Loucy (cell line): ENCODE measurements at regions not wholly inside any gene's neighbourhood (a gene's known extent, or its start where the extent isn't known, plus 50 kb on each side); places are given as distances from the start of the nearest gene placed in this dataset.
"Not testable (repeated sequence)": the region's sequence is repeated elsewhere in the genome, so short reads cannot be mapped to it uniquely, and the experiment has no call there.

Experiments
- H2AFZ ChIP-seq: fragments of 200-600 bp; sonication (generic); 2 replicates; pipeline ENCODE4 v1.6.0; 2016; ENCODE audit warnings: antibody characterized with exemption, mild to moderate bottlenecking, low read length, moderate library complexity
- H3F3A ChIP-seq: fragments of 200-600 bp; 2 replicates; pipeline ENCODE4 v1.6.0; 2016; ENCODE audit warnings: antibody characterized with exemption, low read depth, mild to moderate bottlenecking
- H3K27me3 ChIP-seq: fragments of 200-600 bp; sonication (generic); 2 replicates; pipeline ENCODE4 v1.6.1; 2014; ENCODE audit warnings: low read length, mild to moderate bottlenecking; ENCODE audit not compliant: insufficient read depth, poor library complexity, severe bottlenecking
- H3K36me3 ChIP-seq: fragments of 200-600 bp; sonication (generic); 2 replicates; pipeline ENCODE4 v1.6.1; 2016; ENCODE audit warnings: low read length; ENCODE audit not compliant: insufficient read depth
- H3K4me1 ChIP-seq: fragments of 200-600 bp; sonication (generic); 2 replicates; pipeline ENCODE4 v1.5.1; 2014; ENCODE audit warnings: low read length, mild to moderate bottlenecking; ENCODE audit not compliant: insufficient read depth, poor library complexity, severe bottlenecking
- H3K4me2 ChIP-seq: fragments of 200-600 bp; sonication (generic); 2 replicates; pipeline ENCODE4 v1.6.0; 2014; ENCODE audit warnings: antibody characterized with exemption, low read length, low read depth, mild to moderate bottlenecking; ENCODE audit not compliant: poor library complexity, severe bottlenecking
- H3K4me3 ChIP-seq: fragments of 200-600 bp; sonication (generic); 2 replicates; pipeline ENCODE4 v1.5.1; 2014; ENCODE audit warnings: low read length, mild to moderate bottlenecking, mixed read lengths; ENCODE audit not compliant: poor library complexity, severe bottlenecking
- H3K79me2 ChIP-seq: fragments of 200-600 bp; sonication (generic); 2 replicates; pipeline ENCODE4 v1.6.1; 2014; ENCODE audit warnings: low read length; ENCODE audit not compliant: insufficient read depth
- H3K9ac ChIP-seq: fragments of 200-600 bp; sonication (generic); 2 replicates; pipeline ENCODE4 v1.6.0; 2014; ENCODE audit warnings: mild to moderate bottlenecking, low read depth, low read length, moderate library complexity; ENCODE audit not compliant: poor library complexity, severe bottlenecking
- H3K9me2 ChIP-seq: fragments of 200-600 bp; sonication (generic); replicated peaks from 2 replicates; pipeline ENCODE4 v1.6.1; 2016; ENCODE audit warnings: low read depth, low read length, mixed read lengths
- H3K9me3 ChIP-seq: fragments of 200-600 bp; sonication (generic); 2 replicates; pipeline ENCODE4 v1.6.1; 2014; ENCODE audit warnings: mild to moderate bottlenecking, antibody characterized with exemption, low read length, low read depth; ENCODE audit not compliant: insufficient read depth
- H4K20me1 ChIP-seq: fragments of 200-600 bp; sonication (generic); 2 replicates; pipeline ENCODE4 v1.6.0; 2014; ENCODE audit warnings: antibody characterized with exemption, low read length, mild to moderate bottlenecking; ENCODE audit not compliant: insufficient read depth, poor library complexity, severe bottlenecking
- CTCF ChIP-seq: fragments of 200-600 bp; sonication (generic); conservative IDR thresholded peaks from 2 replicates; pipeline ENCODE4 v1.5.1; 2014; ENCODE audit warnings: mild to moderate bottlenecking, antibody characterized with exemption, low read length
- EZH2phosphoT487 ChIP-seq: fragments of 200-600 bp; IDR thresholded peaks from 2 replicates; pipeline ENCODE4 v1.6.1; 2018; ENCODE audit warnings: antibody characterized with exemption, mild to moderate bottlenecking, moderate library complexity, borderline replicate concordance

GRCh38 chr6:144493035-144493910, 208.1 kb downstream of the UTRN start:
- no peaks in the 10 kb centered on the region for H3K4me1 ChIP-seq
- peaks cover 52% of the 10 kb centered on the region; the same call in 1 of the 2 replicates for H3K36me3 ChIP-seq
- no peaks in the 10 kb centered on the region for H3K27me3 ChIP-seq
- no peaks in the 10 kb centered on the region for H3K9me3 ChIP-seq
- H3K4me3 ChIP-seq = no peak overlapping the region
- TF ChIP-seq CTCF (no peak), EZH2phosphoT487 (no peak)
- no peaks in the 10 kb centered on the region for H3F3A ChIP-seq
- H3K9me2 ChIP-seq = no peaks in the 10 kb centered on the region
- H2AFZ ChIP-seq = no peak overlapping the region
- H3K79me2 ChIP-seq = no peaks in the 10 kb centered on the region
- H3K4me2 ChIP-seq = no peak overlapping the region
- H3K9ac ChIP-seq = no peak overlapping the region
- no peaks in the 10 kb centered on the region for H4K20me1 ChIP-seq

- H3K4me1 ChIP-seq, H3K9me2 ChIP-seq, H2AFZ ChIP-seq, H3K27me3 ChIP-seq, H3K9ac ChIP-seq, H3K4me2 ChIP-seq, H3F3A ChIP-seq, H3K9me3 ChIP-seq, H3K79me2 ChIP-seq, H3K4me3 ChIP-seq, H4K20me1 ChIP-seq: not testable (repeated sequence)
- peaks cover 59% of the 10 kb centered on the region; the same call in 1 of the 2 replicates for H3K36me3 ChIP-seq
Observed at GRCh38 chr6:144495076-144495475, 209.9 kb downstream of the UTRN start.

- H2AFZ ChIP-seq = no peak overlapping the region
- H3K4me3 ChIP-seq = no peak overlapping the region
- no peaks in the 10 kb centered on the region for H3K9me2 ChIP-seq
- no peaks in the 10 kb centered on the region for H3K27me3 ChIP-seq
- TF ChIP-seq EZH2phosphoT487 (no peak), CTCF (no peak)
- no peaks in the 10 kb centered on the region for H3K9me3 ChIP-seq
- H3K9ac ChIP-seq = no peak overlapping the region
- no peaks in the 10 kb centered on the region for H3K79me2 ChIP-seq
- peaks cover 4% of the 10 kb centered on the region for H3K4me1 ChIP-seq
- H3F3A ChIP-seq = no peaks in the 10 kb centered on the region
- H4K20me1 ChIP-seq = no peaks in the 10 kb centered on the region
- peaks cover 49% of the 10 kb centered on the region; the same call in 1 of the 2 replicates for H3K36me3 ChIP-seq
- H3K4me2 ChIP-seq = no peak overlapping the region
Observed at GRCh38 chr6:144497650-144498049, 212.5 kb downstream of the UTRN start.
